Stomach smooth muscle (tissue), 2 donors: ENCODE measurements at regions not wholly inside any gene's neighbourhood (a gene's known extent, or its start where the extent isn't known, plus 50 kb on each side); places are given as distances from the start of the nearest gene placed in this dataset.
"Not testable (repeated sequence)": the region's sequence is repeated elsewhere in the genome, so short reads cannot be mapped to it uniquely, and the experiment has no call there.

Source experiments
- H3K27ac ChIP-seq: one replicate; pipeline ENCODE4 v1.7.0; 2013; ENCODE audit warnings: mild to moderate bottlenecking, low read length, inconsistent platforms
- H3K27me3 ChIP-seq, 2 donors: one replicate each; pipeline ENCODE4 v1.7.0; 2013; ENCODE audit warnings: low read length in 2 of 2; ENCODE audit not compliant: insufficient read depth in 2 of 2, control insufficient read depth in 1 of 2
- H3K36me3 ChIP-seq, 2 donors: one replicate each; pipeline ENCODE4 v1.7.0; 2013; ENCODE audit warnings: low read length in 2 of 2; ENCODE audit not compliant: control insufficient read depth in 2 of 2, insufficient read depth in 2 of 2
- H3K4me1 ChIP-seq: one replicate; pipeline ENCODE4 v1.7.0; 2013; ENCODE audit warnings: low read length; ENCODE audit not compliant: control insufficient read depth, insufficient read depth
- H3K4me3 ChIP-seq, 2 donors: one replicate each; pipeline ENCODE4 v1.7.0; 2013; ENCODE audit warnings: low read length in 2 of 2
- H3K9ac ChIP-seq, 2 donors: one replicate each; pipeline ENCODE4 v1.7.0; 2013; ENCODE audit warnings: low read length in 2 of 2, mild to moderate bottlenecking in 1 of 2
- H3K9me3 ChIP-seq, 2 donors: one replicate each; pipeline ENCODE4 v1.7.0; 2013; ENCODE audit warnings: low read length in 2 of 2; ENCODE audit not compliant: control insufficient read depth in 2 of 2
- donor health status: healthy.
- donor health status: Pancreatic carcinoma.

- Histone ChIP-seq H3K9ac (no peak overlapping the region), H3K9me3 (no peaks in the 10 kb centered on the region), H3K4me1 (no peaks in the 10 kb centered on the region), H3K4me3 (no peak overlapping the region), H3K27me3 (no peaks in the 10 kb centered on the region), H3K36me3 (no peaks in the 10 kb centered on the region), H3K27ac (no peak overlapping the region)
Observed at GRCh38 chr3:115284980-115285379, 137.9 kb upstream of the ZBTB20 start.

- Histone ChIP-seq H3K4me1 (no peaks in the 10 kb centered on the region), H3K27me3 (no peaks in the 10 kb centered on the region), H3K9me3 (no peaks in the 10 kb centered on the region), H3K9ac (no peak overlapping the region), H3K27ac (no peak overlapping the region), H3K36me3 (no peaks in the 10 kb centered on the region), H3K4me3 (no peak overlapping the region)
Observed at GRCh38 chr3:115286529-115287197, 139.6 kb upstream of the ZBTB20 start.

- H3K27ac ChIP-seq = no peak overlapping the region
- H3K36me3 ChIP-seq = no peaks in the 10 kb centered on the region
- H3K9ac ChIP-seq = no peak overlapping the region
- H3K9me3 ChIP-seq = no peaks in the 10 kb centered on the region
- H3K4me3 ChIP-seq = no peak overlapping the region
- H3K4me1 ChIP-seq = no peaks in the 10 kb centered on the region
- H3K27me3 ChIP-seq = no peaks in the 10 kb centered on the region
Observed at GRCh38 chr3:115287198-115287597, 140.1 kb upstream of the ZBTB20 start.

GRCh38 chr3:115292131-115292530, 145.0 kb upstream of the ZBTB20 start:
- Histone ChIP-seq H3K36me3 (no peaks in the 10 kb centered on the region), H3K4me1 (no peaks in the 10 kb centered on the region), H3K27ac (no peak overlapping the region), H3K9ac (no peak overlapping the region), H3K27me3 (no peaks in the 10 kb centered on the region), H3K4me3 (no peak overlapping the region), H3K9me3 (no peaks in the 10 kb centered on the region)

GRCh38 chr3:115292677-115293165, 145.6 kb upstream of the ZBTB20 start:
- Histone ChIP-seq H3K9me3 (no peaks in the 10 kb centered on the region), H3K4me1 (no peaks in the 10 kb centered on the region), H3K36me3 (no peaks in the 10 kb centered on the region), H3K27me3 (no peaks in the 10 kb centered on the region), H3K4me3 (no peak overlapping the region), H3K9ac (no peak overlapping the region), H3K27ac (no peak overlapping the region)

GRCh38 chr3:115293321-115293720, 146.2 kb upstream of the ZBTB20 start:
- Histone ChIP-seq H3K4me3 (no peak overlapping the region), H3K4me1 (no peaks in the 10 kb centered on the region), H3K27me3 (no peaks in the 10 kb centered on the region), H3K36me3 (no peaks in the 10 kb centered on the region), H3K9me3 (no peaks in the 10 kb centered on the region), H3K9ac (no peak overlapping the region), H3K27ac (no peak overlapping the region)

GRCh38 chr3:115301364-115301860, 154.3 kb upstream of the ZBTB20 start:
- no peaks in the 10 kb centered on the region for H3K9me3 ChIP-seq

GRCh38 chr3:115317953-115318352, 170.9 kb upstream of the ZBTB20 start:
- H3K9ac ChIP-seq, H3K9me3 ChIP-seq, H3K27me3 ChIP-seq, H3K36me3 ChIP-seq, H3K27ac ChIP-seq, H3K4me3 ChIP-seq, H3K4me1 ChIP-seq: not testable (repeated sequence)

More at GRCh38 chr3:115301364-115301860, 154.3 kb upstream of the ZBTB20 start:
- no peak overlapping the region for H3K4me3 ChIP-seq
- H3K27me3 ChIP-seq = no peaks in the 10 kb centered on the region
- no peak overlapping the region for H3K9ac ChIP-seq
- no peaks in the 10 kb centered on the region for H3K4me1 ChIP-seq
- no peaks in the 10 kb centered on the region for H3K36me3 ChIP-seq
- H3K27ac ChIP-seq = no peak overlapping the region

- no peaks in the 10 kb centered on the region for H3K36me3 ChIP-seq
- no peaks in the 10 kb centered on the region for H3K4me1 ChIP-seq
- no peaks in the 10 kb centered on the region for H3K27me3 ChIP-seq
- no peak overlapping the region for H3K4me3 ChIP-seq
- H3K27ac ChIP-seq = no peak overlapping the region
- H3K9ac ChIP-seq = no peak overlapping the region
- no peaks in the 10 kb centered on the region for H3K9me3 ChIP-seq
Observed at GRCh38 chr3:115321400-115321805, 174.3 kb upstream of the ZBTB20 start.

GRCh38 chr3:115322901-115323300, 175.8 kb upstream of the ZBTB20 start:
- no peaks in the 10 kb centered on the region for H3K36me3 ChIP-seq
- H3K9me3 ChIP-seq = no peaks in the 10 kb centered on the region
- no peak overlapping the region for H3K9ac ChIP-seq
- H3K4me1 ChIP-seq = no peaks in the 10 kb centered on the region
- H3K4me3 ChIP-seq = no peak overlapping the region
- H3K27me3 ChIP-seq = no peaks in the 10 kb centered on the region
- no peak overlapping the region for H3K27ac ChIP-seq

GRCh38 chr3:115323380-115323779, 176.3 kb upstream of the ZBTB20 start:
- H3K36me3 ChIP-seq = no peaks in the 10 kb centered on the region
- no peaks in the 10 kb centered on the region for H3K4me1 ChIP-seq
- H3K9me3 ChIP-seq = no peaks in the 10 kb centered on the region
- no peaks in the 10 kb centered on the region for H3K27me3 ChIP-seq
- no peak overlapping the region for H3K4me3 ChIP-seq
- no peak overlapping the region for H3K9ac ChIP-seq
- H3K27ac ChIP-seq = no peak overlapping the region
